B cell (primary cell): ENCODE measurements at regions not wholly inside any gene's neighbourhood (a gene's known extent, or its start where the extent isn't known, plus 50 kb on each side); places are given as distances from the start of the nearest gene placed in this dataset.

Experiments used
- ATAC-seq: fragments of 200-7000 bp; cut with Tn5 transposase; one replicate; pipeline ENCODE4 v1.10.0; 2021; ENCODE audit warnings: low read depth, mild to moderate bottlenecking, moderate number of reproducible peaks, moderate library complexity
- CTCF ChIA-PET: fragments of 350-600 bp; sonication (Branson Sonifier 250); formaldehyde crosslinking; loops from one replicate; lab custom pipeline; 2021; ENCODE audit warnings: antibody characterized with exemption, inconsistent platforms; lab: Charles Lee
- POLR2A ChIA-PET: fragments of 350-600 bp; sonication (Branson Sonifier 250); formaldehyde crosslinking; loops from one replicate; lab custom pipeline; 2021; ENCODE audit warnings: antibody characterized with exemption; lab: Charles Lee
- DNase-seq: peaks from one replicate; pipeline ENCODE4 v3.0.0; 2013
- H2AFZ ChIP-seq: 2 replicates; pipeline ENCODE4 v1.6.1; 2012; ENCODE audit warnings: mild to moderate bottlenecking, low read depth, low read length; ENCODE audit not compliant: insufficient read depth, poor library complexity, severe bottlenecking
- H3K27ac ChIP-seq, 2 donors: 1 replicate in 1 of 2; 2 replicates in 1 of 2; pipeline ENCODE4 v1.5.1; 2012 to 2013; ENCODE audit warnings: low read length in 2 of 2, mild to moderate bottlenecking in 2 of 2, moderate library complexity in 1 of 2
- H3K27me3 ChIP-seq, 4 experiments: fragments of 200-600 bp in 1 of 4; sonication (generic) in 1 of 4; replicated peaks in 1 of 4; 1 replicate in 2 of 4; 2 replicates in 2 of 4; pipeline versions ENCODE4 v1.6.1 to v1.7.0; 2013 to 2016; ENCODE audit warnings: low read length in 3 of 4, mild to moderate bottlenecking in 2 of 4, mixed read lengths in 1 of 4, moderate library complexity in 1 of 4; ENCODE audit not compliant: insufficient read depth in 4 of 4, control insufficient read depth in 3 of 4; ENCODE audit errors: control extremely low read depth in 1 of 4
- H3K36me3 ChIP-seq, 2 experiments: replicated peaks in 1 of 2; 1 replicate in 1 of 2; 2 replicates in 1 of 2; pipeline versions ENCODE4 v1.6.1 to v1.7.1; 2013; ENCODE audit warnings: low read length in 1 of 2; ENCODE audit not compliant: insufficient read depth in 2 of 2, control insufficient read depth in 1 of 2; ENCODE audit errors: control extremely low read depth in 1 of 2, extremely low read depth in 1 of 2
- H3K4me1 ChIP-seq, 2 donors: fragments of 200-600 bp in 1 of 2; sonication (generic) in 1 of 2; 1 replicate in 1 of 2; 2 replicates in 1 of 2; pipeline versions ENCODE4 v1.5.1 to v1.6.1; 2013 to 2017; ENCODE audit warnings: low read length in 2 of 2; ENCODE audit not compliant: control insufficient read depth in 2 of 2, insufficient read depth in 2 of 2
- H3K4me2 ChIP-seq: replicated peaks from 2 replicates; pipeline ENCODE3; 2012; ENCODE audit warnings: mild to moderate bottlenecking, low read depth, low read length; ENCODE audit not compliant: poor library complexity, severe bottlenecking
- H3K4me3 ChIP-seq, 5 experiments: fragments of 200-600 bp in 1 of 5; sonication (generic) in 1 of 5; 1 replicate in 3 of 5; 2 replicates in 2 of 5; pipeline versions ENCODE4 v1.5.1 to v1.7.0; 2011 to 2016; ENCODE audit warnings: low read length in 4 of 5, mild to moderate bottlenecking in 4 of 5, low read depth in 2 of 5, control low read depth in 1 of 5, moderate library complexity in 1 of 5; ENCODE audit not compliant: insufficient read depth in 1 of 5; ENCODE audit errors: control extremely low read depth in 1 of 5, extremely low read depth in 1 of 5
- H3K79me2 ChIP-seq: fragments of 200-600 bp; sonication (generic); one replicate; pipeline ENCODE4 v1.6.0; 2016; ENCODE audit warnings: low read length; ENCODE audit not compliant: control insufficient read depth, insufficient read depth
- H3K9ac ChIP-seq: fragments of 200-600 bp; sonication (generic); 2 replicates; pipeline ENCODE4 v1.6.1; 2017; ENCODE audit warnings: mild to moderate bottlenecking, low read length, moderate library complexity
- H3K9me3 ChIP-seq, 3 donors: one replicate each; pipeline versions ENCODE4 v1.6.1 to v1.7.1; 2013; ENCODE audit warnings: low read length in 2 of 3; ENCODE audit not compliant: control insufficient read depth in 2 of 3, insufficient read depth in 1 of 3; ENCODE audit errors: control extremely low read depth in 1 of 3
- H4K20me1 ChIP-seq: 2 replicates; pipeline ENCODE4 v1.6.0; 2012; ENCODE audit warnings: mild to moderate bottlenecking, low read length; ENCODE audit not compliant: insufficient read depth, control insufficient read depth, poor library complexity, severe bottlenecking
- H3K27ac Mint-ChIP-seq: one replicate; pipeline ENCODE4 v1.8.0; 2021; ENCODE audit warnings: mixed read lengths
- H3K27me3 Mint-ChIP-seq: one replicate; pipeline ENCODE4 v1.8.0; 2021; ENCODE audit warnings: mixed read lengths
- H3K4me1 Mint-ChIP-seq: one replicate; pipeline ENCODE4 v1.8.0; 2021; ENCODE audit warnings: mixed read lengths
- H3K4me3 Mint-ChIP-seq: one replicate; pipeline ENCODE4 v1.8.0; 2021; ENCODE audit warnings: mixed read lengths
- H3K9me3 Mint-ChIP-seq: one replicate; pipeline ENCODE4 v1.8.0; 2022; ENCODE audit warnings: mixed read lengths; ENCODE audit not compliant: insufficient read depth
- CTCF ChIP-seq: fragments of 200-600 bp; IDR thresholded peaks from one replicate; pipeline ENCODE4 v1.8.0; 2022; ENCODE audit warnings: antibody characterized with exemption, mild to moderate bottlenecking
- EZH2 ChIP-seq: IDR thresholded peaks from 2 replicates; pipeline ENCODE4 v1.6.1; 2012; ENCODE audit warnings: borderline replicate concordance, low read depth, mild to moderate bottlenecking, moderate library complexity, low read length; ENCODE audit not compliant: insufficient read depth, poor library complexity, severe bottlenecking
- WGBS: methylation state at CpG from one replicate; pipeline ENCODE4 v1.1.5; 2013; ENCODE audit warnings: missing lambda C conversion rate; ENCODE audit not compliant: insufficient coverage; 5-methylcytosine and 5-hydroxymethylcytosine counted together
- intact Hi-C: fragments of 100-400 bp; cut with micrococcal nuclease; formaldehyde crosslinking; loops from one replicate; pipeline ENCODE4 v1.10.0; 2022

- Histone ChIP-seq H3K27me3 (no peaks in the 10 kb centered on the region), H4K20me1 (no peaks in the 10 kb centered on the region), H3K4me3 (no peak overlapping the region), H3K27ac (no peak overlapping the region), H3K4me2 (no peak overlapping the region), H3K79me2 (no peaks in the 10 kb centered on the region), H3K36me3 (no peaks in the 10 kb centered on the region), H2AFZ (no peak overlapping the region), H3K9ac (no peak overlapping the region), H3K9me3 (peaks cover 2 to 12% (median 2%) of the 10 kb centered on the region in 3 donors), H3K4me1 (no peaks in the 10 kb centered on the region)
- Mint-ChIP-seq H3K4me3 (no peak overlapping the region), H3K27me3 (no peaks in the 10 kb centered on the region), H3K27ac (no peak overlapping the region), H3K9me3 (peaks cover 7% of the 10 kb centered on the region), H3K4me1 (no peaks in the 10 kb centered on the region)
- WGBS: 100% methylated on average over 2 of the region's 2 CpGs
- no peak for TF ChIP-seq EZH2
- TF ChIP-seq CTCF: no peak
- ATAC-seq: no peak
- intact Hi-C loops: no loop called here
- CTCF ChIA-PET: no interaction called here
- no peak for DNase-seq
- POLR2A ChIA-PET: no interaction called here
These were observed 145.3 kb upstream of the GRIN2B start for GRCh38 chr12:14126692-14127091.

- Histone ChIP-seq H3K4me2 (no peak overlapping the region), H3K4me3 (no peak overlapping the region), H3K36me3 (no peaks in the 10 kb centered on the region), H3K9ac (no peak overlapping the region), H3K27me3 (peaks cover 0 to 4% (median 0%) of the 10 kb centered on the region in 4 experiments), H4K20me1 (no peaks in the 10 kb centered on the region), H3K9me3 (peaks cover 2 to 12% (median 2%) of the 10 kb centered on the region in 3 donors), H2AFZ (no peak overlapping the region), H3K4me1 (no peaks in the 10 kb centered on the region), H3K79me2 (no peaks in the 10 kb centered on the region), H3K27ac (no peak overlapping the region)
- Mint-ChIP-seq H3K4me1 (no peaks in the 10 kb centered on the region), H3K4me3 (no peak overlapping the region), H3K27me3 (peaks cover 8% of the 10 kb centered on the region), H3K9me3 (peaks cover 7% of the 10 kb centered on the region), H3K27ac (no peak overlapping the region)
- POLR2A ChIA-PET: no interaction called here
- 91% methylated on average over 4 of the region's 12 CpGs for WGBS
- CTCF ChIA-PET: interaction anchor here (1.0 kb wide), 1 partner anchor 19 kb away, joined by 3 read pairs; no protein-coding TSS in a partner anchor
- no peak for DNase-seq
- TF ChIP-seq EZH2 (no peak), CTCF (no peak)
- no peak for ATAC-seq
- intact Hi-C loops: no loop called here
These were observed 148.3 kb upstream of the GRIN2B start for GRCh38 chr12:14129611-14130195.
